GM06990 (cell line): ENCODE measurements at regions not wholly inside any gene's neighbourhood (a gene's known extent, or its start where the extent isn't known, plus 50 kb on each side); places are given as distances from the start of the nearest gene placed in this dataset.

Source experiments
- DNase-seq: peaks from one replicate; pipeline ENCODE4 v3.0.0-alpha.2; 2011; ENCODE audit not compliant: insufficient read length; ENCODE audit errors: extremely low read depth
- H3K27me3 ChIP-seq: replicated peaks from 2 replicates; pipeline ENCODE4 v1.6.0; 2011; ENCODE audit warnings: low read length; ENCODE audit not compliant: control insufficient read depth, insufficient read depth
- H3K36me3 ChIP-seq: 2 replicates; pipeline ENCODE4 v1.5.1; 2011; ENCODE audit warnings: low read length; ENCODE audit not compliant: control insufficient read depth, insufficient read depth
- H3K4me3 ChIP-seq: replicated peaks from 2 replicates; pipeline ENCODE4 v1.5.1; 2011; ENCODE audit warnings: low read depth, mild to moderate bottlenecking, control low read depth, low read length
- TF ChIP-seq, protein P1 (sequence below): IDR thresholded peaks from 2 replicates; pipeline ENCODE4 v1.5.1; 2011; ENCODE audit warnings: low read length, control low read depth, mild to moderate bottlenecking, inconsistent platforms; ENCODE audit not compliant: insufficient read depth, poor library complexity, severe bottlenecking

DNA sequence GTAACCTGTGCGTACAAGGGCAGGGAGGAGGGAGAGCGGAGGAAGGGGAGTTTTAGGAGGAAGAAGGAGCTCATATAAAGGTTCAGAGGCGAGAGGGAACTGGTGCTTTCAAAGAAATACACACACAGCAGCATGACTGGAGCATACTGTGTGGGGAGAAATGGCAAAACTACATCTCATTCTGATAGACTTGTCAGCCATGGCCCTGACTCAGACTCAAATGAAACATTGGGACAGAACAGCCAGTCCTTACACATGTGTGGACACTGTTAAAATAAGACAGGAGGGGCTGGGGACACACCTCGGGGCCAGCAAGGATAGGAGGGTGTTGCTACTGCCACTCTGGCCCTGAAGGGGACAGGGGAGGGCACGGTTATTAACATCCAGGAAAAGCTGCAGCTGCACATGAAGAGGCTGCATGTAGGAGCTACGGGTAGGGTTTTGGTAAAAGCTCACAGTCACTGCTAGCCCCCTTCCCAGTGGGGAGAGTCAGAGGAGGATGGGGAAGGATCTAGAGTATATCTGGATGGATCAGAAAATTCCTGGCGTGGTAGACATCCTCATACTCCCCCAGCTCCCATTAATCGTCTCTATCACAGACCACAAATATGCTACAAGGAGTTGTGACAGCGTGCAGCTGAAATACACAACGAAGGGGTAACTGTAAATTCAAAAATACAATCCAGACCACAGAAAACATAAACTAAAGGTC is 110.5 kb downstream of the GATA6 start:
- Histone ChIP-seq H3K4me3 (no peak overlapping the region), H3K27me3 (no peaks in the 10 kb centered on the region), H3K36me3 (no peaks in the 10 kb centered on the region)
- no peak for DNase-seq
- TF ChIP-seq, protein P1, sequence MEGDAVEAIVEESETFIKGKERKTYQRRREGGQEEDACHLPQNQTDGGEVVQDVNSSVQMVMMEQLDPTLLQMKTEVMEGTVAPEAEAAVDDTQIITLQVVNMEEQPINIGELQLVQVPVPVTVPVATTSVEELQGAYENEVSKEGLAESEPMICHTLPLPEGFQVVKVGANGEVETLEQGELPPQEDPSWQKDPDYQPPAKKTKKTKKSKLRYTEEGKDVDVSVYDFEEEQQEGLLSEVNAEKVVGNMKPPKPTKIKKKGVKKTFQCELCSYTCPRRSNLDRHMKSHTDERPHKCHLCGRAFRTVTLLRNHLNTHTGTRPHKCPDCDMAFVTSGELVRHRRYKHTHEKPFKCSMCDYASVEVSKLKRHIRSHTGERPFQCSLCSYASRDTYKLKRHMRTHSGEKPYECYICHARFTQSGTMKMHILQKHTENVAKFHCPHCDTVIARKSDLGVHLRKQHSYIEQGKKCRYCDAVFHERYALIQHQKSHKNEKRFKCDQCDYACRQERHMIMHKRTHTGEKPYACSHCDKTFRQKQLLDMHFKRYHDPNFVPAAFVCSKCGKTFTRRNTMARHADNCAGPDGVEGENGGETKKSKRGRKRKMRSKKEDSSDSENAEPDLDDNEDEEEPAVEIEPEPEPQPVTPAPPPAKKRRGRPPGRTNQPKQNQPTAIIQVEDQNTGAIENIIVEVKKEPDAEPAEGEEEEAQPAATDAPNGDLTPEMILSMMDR: no peak

DNA sequence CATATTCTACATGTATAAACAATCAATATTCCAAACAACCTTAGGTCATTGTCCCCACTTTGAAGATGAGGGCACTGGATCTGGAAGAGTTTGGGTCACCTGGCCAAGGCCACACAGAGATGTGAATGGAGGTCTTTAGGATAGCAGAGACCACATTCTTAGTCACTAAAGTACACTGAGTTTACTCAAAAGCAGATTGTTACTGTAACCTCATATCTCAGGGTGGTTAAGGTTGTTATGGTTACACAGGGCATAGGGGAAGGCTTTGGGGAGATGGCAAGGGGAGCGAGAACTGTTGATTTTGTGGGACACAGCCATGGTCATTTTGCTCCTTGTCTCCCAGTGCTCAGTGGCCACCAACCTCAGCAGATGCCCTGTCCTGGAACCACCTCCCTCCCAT is 109.4 kb downstream of the GATA6 start:
- TF ChIP-seq, protein P1: no peak
- DNase-seq: no peak
- no peaks in the 10 kb centered on the region for H3K36me3 ChIP-seq
- no peak overlapping the region for H3K4me3 ChIP-seq
- no peaks in the 10 kb centered on the region for H3K27me3 ChIP-seq

DNA sequence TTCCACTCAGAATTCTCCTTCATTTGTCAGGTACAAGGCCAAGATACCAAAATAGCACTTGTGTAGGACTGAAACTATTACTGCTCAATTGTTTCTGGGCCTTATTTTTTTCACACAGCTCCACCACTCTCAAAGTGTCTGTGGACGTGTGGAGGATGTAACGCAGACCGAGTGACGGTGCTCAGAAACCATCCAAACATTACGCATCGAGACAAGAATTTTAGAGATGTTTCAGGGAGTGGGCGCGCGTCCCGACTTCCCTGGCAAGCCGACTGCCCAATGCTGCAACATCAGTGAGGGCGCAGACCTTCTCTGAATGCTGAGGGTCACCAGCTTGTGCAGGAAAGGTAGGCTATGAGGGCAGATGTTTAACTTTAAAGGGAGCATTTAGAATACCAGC is 108.4 kb downstream of the GATA6 start:
- Histone ChIP-seq H3K36me3 (no peaks in the 10 kb centered on the region), H3K27me3 (no peaks in the 10 kb centered on the region), H3K4me3 (no peak overlapping the region)
- TF ChIP-seq, protein P1: no peak
- no peak for DNase-seq

DNA sequence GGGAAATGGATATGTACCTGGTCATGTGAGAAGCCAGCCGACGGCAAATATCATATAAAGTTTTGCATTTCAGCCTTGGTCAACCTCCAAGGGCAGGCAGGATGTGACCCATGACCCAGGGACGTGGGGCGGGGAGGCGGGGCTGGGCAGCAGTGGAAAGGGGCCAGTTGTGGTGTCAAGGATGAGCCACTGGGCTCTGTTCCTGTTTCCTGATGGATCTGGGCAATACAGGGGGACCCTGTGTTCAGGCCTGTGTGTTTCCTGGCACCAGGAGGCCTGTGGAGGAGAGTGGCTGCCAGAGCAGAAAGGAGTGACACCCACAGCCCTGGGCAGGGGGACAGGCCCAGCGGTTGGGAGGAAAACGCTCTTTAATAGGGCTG is 106.9 kb downstream of the GATA6 start:
- no peak for DNase-seq

DNA sequence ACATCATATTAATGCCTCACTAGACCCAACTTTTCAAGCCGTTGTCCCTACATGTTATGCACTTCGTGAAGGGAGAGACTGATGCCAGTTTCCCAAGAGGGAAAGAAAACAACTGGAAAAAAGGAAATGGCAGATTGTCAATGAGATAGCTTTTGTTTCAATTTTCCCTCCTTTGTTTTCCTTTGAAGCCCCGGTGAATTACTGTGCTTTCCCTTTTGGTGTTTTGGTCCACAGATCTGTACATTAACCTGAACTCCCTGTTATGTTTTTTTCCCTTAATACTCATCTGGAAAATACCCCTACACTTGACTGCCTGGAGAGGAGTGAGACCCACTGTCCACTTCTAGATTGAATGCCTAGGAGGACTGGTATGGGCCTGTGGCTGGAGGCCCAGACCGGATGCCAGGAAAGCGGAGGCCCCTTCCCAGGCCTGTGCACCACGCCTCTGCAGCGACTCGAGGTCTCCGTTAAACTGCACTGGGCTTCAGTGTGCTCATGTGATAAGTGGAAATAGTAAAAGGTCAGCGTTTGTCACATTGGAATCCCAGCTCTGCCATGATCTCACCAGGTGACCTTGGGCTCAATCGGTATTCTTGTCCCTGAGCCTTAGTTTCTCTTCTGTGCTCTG is 106.4 kb downstream of the GATA6 start:
- TF ChIP-seq, protein P1: no peak
- DNase-seq: no peak
- Histone ChIP-seq H3K36me3 (no peaks in the 10 kb centered on the region), H3K4me3 (no peak overlapping the region), H3K27me3 (no peaks in the 10 kb centered on the region)

More for the DNA sequence above, 106.9 kb downstream of the GATA6 start:
- H3K4me3 ChIP-seq: no peak overlapping the region
- TF ChIP-seq, protein P1: no peak
- H3K27me3 ChIP-seq: no peaks in the 10 kb centered on the region
- H3K36me3 ChIP-seq: no peaks in the 10 kb centered on the region
